K562 (cell line): ENCODE measurements at regions not wholly inside any gene's neighbourhood (a gene's known extent, or its start where the extent isn't known, plus 50 kb on each side); places are given as distances from the start of the nearest gene placed in this dataset.

Source experiments
- CBX3 ChIP-seq, 2 experiments: IDR thresholded peaks; 1 replicate in 1 of 2; 2 replicates in 1 of 2; pipeline ENCODE4 v1.6.1; 2012; ENCODE audit warnings: inconsistent platforms in 2 of 2, low read length in 2 of 2, borderline replicate concordance in 1 of 2, control low read depth in 1 of 2
- CTCF ChIP-seq, 3 experiments: IDR thresholded peaks in 2 of 3; conservative IDR thresholded peaks in 1 of 3; 2 replicates each; pipeline ENCODE4 v1.5.1; 2011 to 2012; ENCODE audit warnings: low read length in 3 of 3, mild to moderate bottlenecking in 3 of 3, control low read depth in 2 of 3, improper control_type of control experiment in 1 of 3, inconsistent platforms in 1 of 3, low read depth in 1 of 3, mixed read lengths in 1 of 3, moderate library complexity in 1 of 3; ENCODE audit not compliant: insufficient read depth in 2 of 3
- MAX ChIP-seq: sonication (generic); formaldehyde crosslinking; IDR thresholded peaks from 2 replicates; pipeline ENCODE4 v1.9.0; 2022; ENCODE audit warnings: mild to moderate bottlenecking, missing genetic modification reagents
- POLR2A ChIP-seq: fragments of 450-650 bp; conservative IDR thresholded peaks from 2 replicates; pipeline ENCODE4 v1.6.1; 2016
- REST ChIP-seq, 2 experiments: fragments of 450-650 bp; formaldehyde crosslinking in 1 of 2; IDR thresholded peaks; 2 replicates each; pipeline versions ENCODE4 v1.4.0 to v1.6.1; 2014 to 2020; ENCODE audit warnings: mild to moderate bottlenecking in 2 of 2, borderline replicate concordance in 1 of 2, low read depth in 1 of 2
- SAFB2 ChIP-seq: fragments of 200-400 bp; formaldehyde crosslinking; IDR thresholded peaks from 2 replicates; pipeline ENCODE4 v1.6.1; 2018; ENCODE audit warnings: borderline replicate concordance, low read length, low read depth, moderate library complexity; ENCODE audit not compliant: severe bottlenecking
- SREBF2 ChIP-seq: sonication (generic); formaldehyde crosslinking; IDR thresholded peaks from 2 replicates; pipeline ENCODE4 v1.4.0; 2020; ENCODE audit warnings: mild to moderate bottlenecking, missing genetic modification reagents
- TAF1 ChIP-seq: IDR thresholded peaks from 2 replicates; pipeline ENCODE4 v1.6.1; 2011; ENCODE audit warnings: mild to moderate bottlenecking, low read length, moderate library complexity; ENCODE audit not compliant: insufficient read depth, control insufficient read depth, severe bottlenecking; ENCODE audit errors: extremely low read depth
- TARDBP ChIP-seq: fragments of 450-650 bp; IDR thresholded peaks from 2 replicates; pipeline ENCODE4 v1.6.1; 2016
- ZBTB34 ChIP-seq: fragments of 250-450 bp; sonication (Bioruptor Pico); IDR thresholded peaks from 2 replicates; pipeline ENCODE4 v1.8.0; 2021; ENCODE audit warnings: mild to moderate bottlenecking, moderate library complexity

GRCh38 chr1:5620997-5621396 is 371.2 kb downstream of the NPHP4 start:
- TF ChIP-seq MAX (CRISPR knock-in tag) (no peak), TAF1 (no peak), ZBTB34 (no peak), SAFB2 (no peak), POLR2A (no peak), CTCF (IDR thresholded peaks at IDR 0.05 in 2 of 3, conservative IDR thresholded peaks at IDR 0.05 in 1 of 3; ENCODE audit: insufficient read depth in 2 of 3, low read depth in 1 of 3, low read length in 3 of 3) (peak; percentile 63 to 76 (median 67)), REST (IDR thresholded peaks at IDR 0.05; ENCODE audit: borderline replicate concordance) (peak; percentile 58), REST (CRISPR knock-in tag; IDR thresholded peaks at IDR 0.05; ENCODE audit: low read depth) (no peak), CBX3 (IDR thresholded peaks at IDR 0.05; ENCODE audit: borderline replicate concordance in 1 of 2, low read length in 2 of 2) (no peak), TARDBP (no peak), SREBF2 (no peak)
